ENCODE measurements at regions not wholly inside any gene's neighbourhood (a gene's known extent, or its start where the extent isn't known, plus 50 kb on each side); places are given as distances from the start of the nearest gene placed in this dataset.

- DNase-seq: no peak
Observed at GRCh38 chr18:22871809-22872525, 61.2 kb upstream of the RBBP8 start.

DNA sequence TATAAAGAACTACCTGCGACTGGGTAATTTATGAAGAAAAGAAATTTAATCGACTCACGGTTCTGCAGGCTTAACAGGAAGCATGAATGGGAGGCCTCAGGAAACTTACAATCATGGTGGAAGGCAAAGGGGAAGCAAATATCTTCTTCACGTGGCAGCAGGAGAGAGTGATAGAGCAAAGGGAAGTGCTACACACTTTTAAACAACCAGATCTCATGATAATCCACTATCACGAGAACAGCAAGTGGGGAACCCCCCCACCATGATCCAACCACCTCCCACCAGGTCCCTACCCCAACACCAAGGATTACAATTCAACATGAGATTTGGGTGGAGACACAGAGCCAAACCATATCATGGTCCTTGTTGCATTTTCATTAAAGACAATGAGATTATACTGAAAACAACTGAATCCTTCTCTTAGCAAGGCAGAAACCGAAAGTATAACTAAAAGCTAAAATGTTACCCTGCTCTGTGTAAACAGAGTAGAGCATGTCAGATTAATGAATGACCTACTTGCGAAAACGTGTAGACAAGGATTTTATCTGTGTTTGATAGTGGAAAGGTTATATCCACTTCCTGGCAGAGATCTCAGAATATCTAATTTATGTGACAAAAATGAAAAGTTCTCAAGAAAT is 60.1 kb upstream of the RBBP8 start:
- DNase-seq: no peak

DNA sequence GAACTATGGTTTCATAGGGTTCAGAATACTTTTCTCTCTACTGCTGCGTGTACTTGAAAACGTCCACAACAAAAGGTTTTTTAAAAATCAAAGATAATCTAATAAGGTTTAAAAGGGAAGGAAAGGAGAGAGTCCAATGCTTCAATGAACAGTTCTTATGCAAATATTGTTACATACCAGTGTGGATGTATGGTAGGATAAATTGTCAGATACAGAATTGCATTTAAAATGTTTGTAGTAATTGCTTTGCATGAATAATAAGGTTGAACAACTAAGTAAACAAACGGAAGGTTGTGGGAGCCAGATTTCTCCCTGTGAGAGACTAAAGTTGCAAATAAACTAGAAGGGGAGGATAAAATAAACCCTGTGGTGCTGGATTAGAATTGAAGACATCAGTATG is 53.8 kb upstream of the RBBP8 start:
- DNase-seq: no peak

DNA sequence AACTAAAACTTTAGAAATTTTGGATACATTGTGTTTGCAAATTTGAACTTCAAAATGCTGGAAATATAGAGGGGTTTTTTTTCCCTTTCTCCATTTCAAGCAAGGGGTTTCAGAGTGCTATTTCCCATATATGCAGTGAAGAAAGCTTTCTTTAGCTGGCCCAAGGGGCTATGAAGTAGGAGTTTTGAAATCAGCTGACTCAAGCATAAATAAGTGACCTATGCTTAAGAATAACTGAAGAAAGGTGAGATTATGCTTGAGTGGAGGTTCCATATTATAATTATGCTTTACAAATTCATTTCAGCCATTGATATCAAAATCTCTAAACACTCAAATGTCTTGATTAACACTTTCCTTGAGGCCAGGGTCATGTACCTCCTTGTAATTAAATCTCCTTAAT is 51.0 kb upstream of the RBBP8 start:
- no peak for DNase-seq

- no peak for DNase-seq
Observed at GRCh38 chr18:22883179-22883578, 49.9 kb upstream of the RBBP8 start.
